Stimulated activated CD8-positive, alpha-beta memory T cell treated with anti-CD3 and anti-CD28 coated beads, Interleukin-12 subunit alpha, Interleukin-12 subunit beta, amount 100 ng/mL, for 1 hour (primary cell): ENCODE measurements at regions not wholly inside any gene's neighbourhood (a gene's known extent, or its start where the extent isn't known, plus 50 kb on each side); places are given as distances from the start of the nearest gene placed in this dataset.

ENCODE experiments used
- DNase-seq: peaks from one replicate; pipeline ENCODE4 v3.0.0-alpha.2; 2020; ENCODE audit warnings: low read depth

DNA sequence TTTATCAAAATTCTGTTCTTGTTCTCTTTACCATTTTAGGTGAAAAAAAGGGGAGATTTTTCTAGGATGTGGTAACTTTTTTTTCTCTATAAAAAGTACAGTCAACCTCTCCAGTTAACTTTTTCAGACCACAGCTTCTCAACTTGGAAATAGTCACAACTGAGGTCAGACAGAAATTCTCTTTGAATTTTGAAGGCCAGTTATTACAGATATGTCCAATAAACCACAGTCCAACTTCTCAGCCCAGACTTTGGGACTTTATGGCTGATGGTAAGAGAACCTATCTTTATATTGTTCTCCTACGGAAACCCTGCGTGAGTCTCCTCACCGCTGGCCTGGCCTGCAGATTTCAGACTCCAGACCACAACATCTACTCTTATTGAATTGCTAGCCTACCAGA lies 176.7 kb downstream of the DACT1 start:
- no peak for DNase-seq

DNA sequence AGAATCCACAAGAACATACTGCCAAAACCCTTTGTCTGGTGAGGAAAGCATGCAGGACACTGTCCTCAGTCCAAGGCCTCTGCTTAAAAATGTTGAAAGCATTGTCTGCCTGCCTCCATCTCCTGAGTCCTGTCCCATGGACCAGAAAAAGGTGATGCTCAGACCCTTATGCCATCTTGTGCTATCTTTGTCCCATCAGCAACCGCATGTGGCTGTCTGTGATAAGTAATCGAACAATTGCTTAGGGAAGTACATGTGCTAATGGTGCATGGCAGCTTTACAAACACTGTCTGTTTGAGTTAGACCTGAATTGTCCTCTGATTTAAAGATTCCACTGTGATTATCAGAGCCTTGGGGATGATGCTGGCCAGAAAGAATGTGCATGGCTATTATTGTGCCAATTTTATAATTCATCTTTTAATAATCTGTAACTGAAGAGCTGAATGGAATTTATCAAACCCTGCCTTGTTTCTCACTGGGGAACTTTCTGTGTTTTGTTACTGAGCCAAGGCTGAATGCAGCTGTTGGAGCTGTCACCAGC lies 177.5 kb downstream of the DACT1 start:
- no peak for DNase-seq

DNA sequence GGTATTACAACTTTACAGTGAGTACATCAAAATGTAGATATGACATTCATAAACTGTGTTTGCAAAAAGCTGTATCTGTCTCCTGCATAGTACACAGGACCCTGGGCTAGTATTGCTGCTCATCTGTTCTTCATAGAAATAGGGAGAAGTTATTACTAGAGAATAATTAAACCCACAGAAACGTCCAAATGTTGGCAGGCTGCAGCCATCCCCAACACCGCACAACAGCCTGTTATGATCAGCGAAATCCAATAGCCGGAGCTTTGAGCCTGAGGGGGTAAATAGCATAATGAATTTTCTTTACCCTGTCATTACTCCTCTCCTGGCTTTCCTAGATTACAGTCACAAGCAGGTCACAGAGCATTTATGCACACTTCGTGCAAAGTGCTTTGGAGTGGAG lies 178.0 kb downstream of the DACT1 start:
- DNase-seq, result no peak

DNA sequence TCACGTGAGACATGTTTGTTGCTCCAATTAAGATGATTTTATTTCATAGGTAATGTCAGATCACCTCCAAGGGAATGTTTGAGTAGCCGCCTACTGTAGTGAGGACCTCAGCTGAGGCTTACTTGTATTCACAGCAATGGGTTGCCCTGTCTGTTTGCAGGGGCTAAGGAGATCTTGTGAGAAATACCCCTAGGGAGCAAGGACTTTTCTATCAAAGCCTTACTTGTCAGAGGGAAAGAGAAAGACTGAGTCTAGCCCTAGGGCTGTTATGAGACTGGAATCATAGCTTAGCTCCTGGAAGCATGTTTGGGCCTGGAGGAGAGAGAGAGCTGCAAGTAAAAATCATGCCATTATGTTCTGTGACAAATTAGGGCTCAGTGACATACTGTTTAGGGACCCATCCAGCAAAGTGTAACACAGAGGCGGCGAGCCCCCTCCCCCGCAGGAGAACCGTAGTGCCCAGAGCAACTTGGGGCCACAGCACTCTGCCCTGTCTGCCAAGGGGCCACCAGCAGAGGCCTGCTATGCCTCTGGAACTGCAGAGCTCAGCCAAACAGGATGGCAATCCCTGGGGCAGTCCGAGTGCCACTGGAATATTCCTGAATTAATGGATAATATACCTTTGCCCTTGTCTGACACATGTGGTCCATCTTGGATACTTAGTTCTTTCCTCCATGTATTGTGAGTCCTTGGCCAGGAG lies 178.8 kb downstream of the DACT1 start:
- DNase-seq, result no peak

DNA sequence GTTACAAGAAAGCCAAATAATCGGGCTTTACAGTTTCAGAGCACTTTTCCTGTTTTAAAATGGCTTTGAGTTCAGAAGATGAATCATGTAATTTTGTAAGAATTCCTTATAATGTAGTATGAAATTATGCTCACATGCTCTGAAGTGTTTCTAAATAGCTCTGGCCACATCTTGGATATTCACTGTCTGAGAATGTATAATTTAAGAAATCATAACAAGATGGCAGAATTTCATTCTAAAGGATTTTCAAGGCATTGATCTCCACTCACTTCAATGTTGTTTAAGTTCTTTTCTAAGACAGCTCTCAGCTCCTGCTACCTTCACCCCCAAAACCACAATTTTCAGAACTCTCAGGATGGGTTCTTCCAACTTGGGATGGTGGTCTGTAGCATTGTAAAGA lies 180.1 kb downstream of the DACT1 start:
- no peak for DNase-seq

DNA sequence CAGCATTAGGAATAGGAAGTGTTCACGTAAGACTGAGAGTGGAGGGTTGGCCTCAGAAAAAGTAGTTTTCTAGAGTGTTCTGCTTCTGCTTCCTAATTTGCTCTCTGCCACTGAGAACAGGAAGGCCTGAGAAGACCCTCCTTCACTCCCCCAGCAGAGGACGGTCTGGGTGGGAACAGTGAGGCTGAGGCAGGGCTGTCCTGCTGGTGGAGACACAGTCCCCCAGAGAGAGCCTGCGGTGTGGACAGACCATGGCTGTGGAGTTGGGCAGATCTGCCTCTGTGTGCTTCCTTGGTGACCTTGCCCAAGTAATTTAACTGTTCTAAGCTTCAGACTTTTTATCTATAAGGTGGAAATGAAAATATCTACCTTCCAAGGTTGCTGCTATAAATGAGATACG lies 182.3 kb downstream of the DACT1 start:
- no peak for DNase-seq

DNA sequence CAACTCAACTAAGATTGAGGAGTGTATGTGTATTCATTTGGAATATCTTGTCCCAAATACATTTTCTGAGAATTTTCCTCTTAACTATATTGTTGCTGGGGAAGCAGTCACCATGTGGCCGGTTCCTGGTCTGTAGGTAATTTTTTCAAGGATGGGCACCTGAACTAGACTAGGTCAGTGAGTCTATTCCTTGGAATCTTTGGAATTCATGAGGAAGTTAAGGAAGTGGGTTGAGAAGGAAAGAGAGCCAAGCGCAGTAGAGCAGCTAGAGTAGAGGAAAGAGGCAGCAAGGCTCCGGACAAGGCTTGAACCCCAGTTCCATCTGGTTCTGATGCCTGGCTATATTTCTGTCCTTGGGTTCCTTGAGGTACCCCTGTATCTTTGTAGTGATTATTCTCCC lies 183.7 kb downstream of the DACT1 start:
- DNase-seq, result no peak

DNA sequence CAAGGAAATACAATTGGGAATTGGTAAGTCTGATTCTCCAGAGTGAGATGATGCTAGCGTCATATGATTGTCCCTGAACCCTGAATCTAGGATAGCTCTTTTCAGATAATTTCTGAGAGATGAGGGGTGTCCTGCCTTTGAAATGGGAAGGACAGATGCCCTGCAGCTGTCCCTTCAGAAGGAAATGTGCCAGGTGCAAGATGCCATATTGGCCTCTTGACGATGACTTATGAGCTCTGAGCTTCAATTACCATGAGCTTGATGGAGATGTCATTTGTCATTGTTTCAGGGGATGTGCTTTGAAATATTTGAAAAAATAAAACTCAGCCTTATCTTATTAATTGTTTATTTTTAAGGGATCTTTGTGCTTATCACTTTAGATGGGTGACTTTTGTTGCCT lies 185.1 kb downstream of the DACT1 start:
- DNase-seq, result no peak

DNA sequence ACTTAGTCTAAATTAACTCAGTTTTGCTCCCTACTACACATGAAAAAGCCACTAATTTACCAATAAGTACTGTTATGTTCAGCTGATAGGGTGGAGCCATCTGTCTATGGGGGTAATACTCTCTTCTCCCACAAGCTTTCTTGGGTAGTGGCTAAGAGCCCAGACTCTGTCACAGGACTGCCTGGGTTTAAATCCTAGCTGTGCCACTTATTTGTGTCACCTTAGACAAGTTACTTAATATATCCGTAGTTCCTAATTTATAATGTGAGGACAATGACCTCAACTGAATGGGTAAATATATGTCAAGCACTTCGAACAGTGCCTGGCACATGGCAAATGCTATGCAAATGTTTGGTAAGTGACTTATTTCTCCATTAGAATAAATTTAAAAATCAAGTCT lies 185.6 kb downstream of the DACT1 start:
- DNase-seq, result no peak

DNA sequence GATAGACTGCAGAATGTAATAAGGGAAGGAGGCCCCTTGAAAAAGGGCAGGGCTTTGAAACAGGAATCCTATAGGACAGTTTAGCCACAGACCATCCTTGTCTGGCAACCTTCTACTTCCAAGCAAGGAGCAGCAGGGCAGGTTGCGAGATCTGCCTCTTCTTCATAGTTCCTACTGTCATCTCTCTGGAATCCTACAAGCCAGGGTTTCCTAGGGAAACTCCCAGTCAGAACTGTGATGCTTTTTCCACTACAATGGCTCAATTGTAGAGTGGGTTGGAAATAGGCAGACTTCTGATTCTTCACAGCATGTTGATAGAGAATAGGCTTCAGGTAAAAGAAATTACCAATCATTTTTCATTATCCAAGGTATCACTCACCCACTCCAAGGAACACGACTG lies 186.3 kb downstream of the DACT1 start:
- no peak for DNase-seq

DNA sequence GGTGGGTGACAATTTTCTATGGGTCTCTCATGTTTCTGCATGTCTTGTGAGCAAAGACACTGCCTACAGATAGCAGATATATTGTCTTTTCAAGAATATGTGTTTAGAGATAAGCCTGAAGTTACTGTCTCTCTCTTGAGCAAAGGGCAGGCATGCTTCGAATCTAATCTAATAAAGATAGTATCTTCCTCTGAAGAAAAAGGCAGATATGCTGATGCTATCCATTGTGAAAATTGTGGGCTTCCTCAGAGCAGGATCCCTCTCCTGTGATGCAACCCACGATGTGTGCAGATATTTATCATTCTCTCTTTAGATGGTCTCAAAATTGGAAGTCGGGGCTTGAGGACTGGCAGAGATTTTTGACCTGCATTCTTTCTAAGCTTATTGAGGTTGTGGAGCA lies 187.0 kb downstream of the DACT1 start:
- no peak for DNase-seq

DNA sequence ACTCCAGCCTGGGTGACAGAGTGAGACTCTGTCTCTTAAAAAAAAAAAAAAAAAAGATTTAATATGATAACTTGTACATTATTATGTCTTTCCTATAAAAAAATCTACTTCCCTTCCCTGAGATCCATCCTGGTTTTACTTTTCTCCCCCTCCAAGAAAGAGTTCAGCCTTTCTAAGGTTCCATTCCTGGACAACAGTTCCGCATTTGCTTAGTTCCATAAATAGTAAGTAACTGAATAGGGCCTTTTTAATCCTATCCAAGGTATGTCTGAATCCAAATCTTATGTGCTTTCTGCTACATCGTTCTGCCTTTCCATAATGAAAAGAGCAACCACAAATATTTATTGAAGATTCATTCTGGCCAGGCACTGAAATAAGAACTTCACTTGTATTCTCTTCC lies 187.8 kb downstream of the DACT1 start:
- no peak for DNase-seq

DNA sequence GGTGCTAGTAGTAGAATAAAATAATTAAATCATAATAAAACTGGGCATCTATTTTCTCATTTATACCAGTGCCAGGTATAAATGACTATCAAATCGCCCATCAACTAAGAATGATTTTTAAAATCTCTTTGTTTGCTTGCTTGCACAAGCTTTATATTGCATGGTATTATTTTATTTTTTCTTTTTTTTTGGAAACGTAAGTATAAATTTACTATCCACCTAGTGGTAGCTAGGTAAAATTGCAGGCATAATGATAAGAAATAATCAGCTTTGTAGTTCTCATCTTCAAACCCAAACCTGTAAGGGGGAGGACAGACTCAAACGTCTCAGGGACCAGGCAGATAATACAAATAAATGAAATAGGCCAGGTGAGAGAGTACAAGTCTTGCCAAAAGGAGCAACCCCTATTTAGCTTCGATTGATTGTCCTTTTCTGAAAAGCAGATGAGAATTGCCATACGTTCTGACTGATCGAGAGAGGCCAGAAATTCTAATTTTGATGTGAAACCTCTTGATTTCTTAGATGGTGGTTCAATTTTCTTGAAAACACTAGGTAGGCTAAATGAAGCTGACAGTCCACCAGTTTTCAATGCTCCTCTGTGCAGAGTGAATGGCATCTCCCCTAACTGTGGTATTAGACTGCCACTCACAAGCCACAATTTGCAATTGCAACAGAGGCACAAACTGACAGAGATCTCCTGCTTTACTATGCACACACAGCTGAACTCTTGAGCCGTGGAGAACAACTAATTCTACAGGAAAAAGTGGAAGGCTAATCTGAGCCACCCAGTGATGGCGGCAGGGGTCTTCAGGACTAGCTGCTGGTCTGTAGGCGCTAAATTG lies 189.3 kb downstream of the DACT1 start:
- DNase-seq, result no peak

DNA sequence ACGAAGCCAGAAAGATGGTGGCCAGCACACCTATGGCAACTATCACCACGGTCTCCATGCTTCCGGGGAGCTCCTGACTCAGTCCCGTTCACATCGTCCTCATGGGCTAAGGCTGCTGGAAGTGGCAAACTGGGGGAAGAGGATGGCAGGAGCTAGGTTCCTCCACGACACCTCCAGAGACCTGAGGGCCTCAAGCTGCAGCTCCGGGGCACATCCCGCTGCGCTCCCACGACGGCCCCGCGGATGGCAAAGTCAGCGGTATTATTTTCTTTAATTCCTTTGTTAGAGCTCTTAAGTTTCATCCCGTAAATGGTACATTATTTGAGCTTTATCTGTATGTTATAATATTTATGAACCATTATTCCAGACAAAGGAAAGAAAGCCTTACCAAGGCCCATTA lies 190.5 kb downstream of the DACT1 start:
- DNase-seq, result no peak

DNA sequence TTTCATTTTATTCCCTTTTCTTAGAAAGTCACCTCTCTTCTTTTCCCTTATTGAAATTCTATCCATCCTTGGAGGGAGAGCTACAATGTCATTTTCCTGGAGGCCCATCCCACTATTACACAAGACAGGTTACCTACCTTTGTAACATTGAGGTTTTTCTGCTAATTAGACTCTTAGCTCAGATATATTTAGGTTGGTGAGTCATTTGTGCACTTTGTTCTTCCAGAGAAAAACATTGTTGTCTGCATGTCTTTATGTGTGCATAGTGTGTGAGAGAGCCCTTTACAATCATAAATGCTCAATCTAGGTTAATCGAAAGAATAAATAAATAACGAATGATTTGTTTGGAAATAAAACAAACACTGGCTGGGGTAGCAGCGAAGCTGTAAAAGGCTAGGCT lies 191.8 kb downstream of the DACT1 start:
- no peak for DNase-seq

DNA sequence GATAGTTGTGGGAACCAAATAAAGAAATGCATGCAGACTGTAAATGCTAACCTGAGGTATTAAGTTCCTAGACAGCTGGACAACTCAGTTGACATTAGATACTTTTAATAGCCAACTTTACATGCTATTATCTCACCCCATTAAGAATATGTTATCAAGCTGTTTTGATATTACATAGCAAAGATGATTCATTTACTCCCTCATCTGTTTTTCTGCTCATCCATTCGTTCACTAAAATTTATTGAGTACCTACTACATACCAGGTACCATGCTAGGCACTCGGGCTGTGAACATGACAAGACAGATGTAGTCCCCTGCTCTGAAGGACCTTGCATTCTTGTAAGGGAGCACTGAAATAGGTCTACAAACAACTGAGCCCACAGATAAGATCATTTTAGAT lies 192.4 kb downstream of the DACT1 start:
- no peak for DNase-seq

DNA sequence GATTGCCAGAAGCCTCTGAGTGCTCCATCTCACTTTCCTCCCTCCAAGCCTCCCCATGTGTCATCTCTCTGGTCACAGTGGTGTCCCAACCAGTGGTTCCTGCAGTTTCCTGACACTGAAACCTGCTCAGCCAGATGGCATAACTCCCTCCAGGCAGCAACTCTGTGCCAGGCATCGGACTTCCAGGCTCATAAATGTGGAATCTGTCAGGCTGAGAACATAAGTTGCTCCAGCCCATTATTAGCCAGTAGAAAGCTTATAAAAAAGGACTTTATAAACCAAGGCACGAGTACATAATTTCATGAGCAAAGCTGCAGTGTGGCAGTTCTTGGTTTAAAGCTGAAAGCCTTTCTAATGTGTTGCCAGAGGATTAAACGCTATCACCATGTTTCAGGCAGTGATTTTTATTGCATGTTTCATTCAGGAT lies 194.3 kb downstream of the DACT1 start:
- DNase-seq, result no peak

DNA sequence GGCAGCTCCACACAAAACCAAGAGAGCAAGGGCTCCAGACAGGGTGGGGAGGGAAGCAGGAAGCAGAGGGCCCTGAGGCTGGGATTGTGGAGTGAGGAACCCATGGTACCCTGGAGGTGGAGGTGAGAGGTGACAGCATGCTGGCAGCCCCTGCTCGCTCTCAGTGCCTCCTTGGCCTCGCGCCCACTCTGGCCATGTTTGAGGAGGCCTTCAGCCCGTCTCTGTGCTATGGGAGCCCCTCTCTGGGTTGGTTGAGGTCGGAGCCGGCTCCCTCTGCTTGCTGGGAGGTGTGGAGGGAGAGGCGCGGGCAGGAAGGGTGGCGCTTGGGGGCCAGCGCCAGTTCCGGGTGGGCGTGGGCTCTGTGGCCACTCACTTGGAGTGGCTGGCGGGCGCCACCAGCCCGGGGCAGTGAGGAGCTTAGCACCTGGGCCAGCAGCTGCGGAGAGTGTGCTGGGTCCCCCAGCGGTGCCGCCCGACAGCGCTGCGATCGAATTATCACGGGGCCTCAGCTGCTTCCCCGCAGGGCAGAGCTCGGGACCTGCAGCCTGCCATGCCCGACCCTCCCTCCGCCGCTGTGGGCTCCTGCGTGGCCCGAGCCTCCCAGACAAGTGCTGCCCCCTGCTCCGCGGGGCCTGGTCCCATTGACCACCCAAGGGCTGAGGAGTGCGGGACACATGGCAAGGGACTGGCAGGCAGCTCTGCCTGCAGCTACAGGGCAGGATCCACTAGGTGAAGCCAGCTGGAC lies 196.0 kb downstream of the DACT1 start:
- no peak for DNase-seq

DNA sequence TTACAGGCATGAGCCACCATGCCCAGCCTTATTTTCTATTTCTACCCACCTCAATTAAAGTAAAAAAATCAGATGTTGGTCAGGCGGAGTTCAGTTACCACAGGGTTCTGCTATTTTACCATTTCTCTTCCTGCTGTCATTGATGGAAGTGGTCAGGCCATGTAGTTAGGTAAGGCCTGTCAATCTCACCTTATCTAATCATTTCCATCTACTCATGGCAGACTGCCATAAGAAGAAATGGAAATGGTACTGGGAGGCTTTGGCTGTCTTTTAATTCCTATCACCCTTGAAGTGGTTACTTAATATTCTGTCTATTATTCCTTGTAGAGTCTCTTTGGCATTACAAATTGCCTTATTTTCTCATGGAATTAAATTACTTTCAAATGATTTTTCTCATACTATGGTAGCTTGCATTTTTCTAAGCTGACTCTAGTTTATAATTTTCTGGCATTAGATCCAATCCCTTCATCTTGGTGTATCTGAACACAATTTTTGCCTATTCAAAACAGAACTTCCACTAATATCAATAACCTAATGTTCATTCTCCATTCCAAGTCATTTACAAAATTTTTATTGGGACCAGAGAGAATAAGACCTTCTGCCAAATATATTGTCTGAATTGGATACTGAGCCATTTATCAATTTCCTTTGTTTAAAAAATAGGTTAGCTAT lies 198.7 kb downstream of the DACT1 start:
- DNase-seq, result no peak

DNA sequence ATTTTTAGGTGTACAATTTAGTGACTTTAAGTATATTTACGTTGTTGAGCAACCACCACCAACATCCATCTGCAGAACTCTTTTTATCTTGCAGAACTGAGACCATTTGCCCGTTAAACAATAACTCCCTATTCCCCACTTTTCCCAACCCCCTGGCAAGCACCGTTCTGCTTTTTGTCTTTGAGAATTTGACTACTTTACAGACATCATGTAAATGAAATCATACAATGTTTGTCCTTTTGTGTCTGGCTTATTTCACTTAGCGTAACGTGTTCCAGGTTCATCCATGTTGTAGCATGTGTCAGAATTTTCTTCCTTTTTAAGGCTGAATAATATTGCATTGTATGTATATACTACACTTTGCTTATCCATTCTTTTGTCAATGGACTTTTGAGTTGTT lies 201.5 kb downstream of the DACT1 start:
- no peak for DNase-seq

DNA sequence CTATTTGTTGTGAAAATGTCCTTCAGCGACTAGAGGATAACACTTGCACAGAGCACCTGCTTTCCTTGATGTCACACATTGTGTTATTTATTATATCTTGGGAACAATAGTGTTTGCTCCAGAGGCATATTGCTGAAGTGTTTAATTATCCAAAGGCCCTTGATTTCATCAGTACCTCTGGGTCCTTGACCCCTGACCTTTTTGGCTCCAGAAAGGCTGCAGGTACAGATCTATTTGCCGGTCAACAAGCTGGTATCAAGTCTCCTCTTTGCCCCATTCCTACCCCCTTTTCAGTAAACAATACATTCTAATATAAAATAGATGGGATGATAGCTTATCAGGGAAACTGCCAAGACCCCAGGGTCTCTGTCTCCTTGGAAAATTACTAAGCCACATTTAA lies 206.8 kb downstream of the DACT1 start:
- no peak for DNase-seq
